ENCODE measurements at regions not wholly inside any gene's neighbourhood (a gene's known extent, or its start where the extent isn't known, plus 50 kb on each side); places are given as distances from the start of the nearest gene placed in this dataset.

DNA sequence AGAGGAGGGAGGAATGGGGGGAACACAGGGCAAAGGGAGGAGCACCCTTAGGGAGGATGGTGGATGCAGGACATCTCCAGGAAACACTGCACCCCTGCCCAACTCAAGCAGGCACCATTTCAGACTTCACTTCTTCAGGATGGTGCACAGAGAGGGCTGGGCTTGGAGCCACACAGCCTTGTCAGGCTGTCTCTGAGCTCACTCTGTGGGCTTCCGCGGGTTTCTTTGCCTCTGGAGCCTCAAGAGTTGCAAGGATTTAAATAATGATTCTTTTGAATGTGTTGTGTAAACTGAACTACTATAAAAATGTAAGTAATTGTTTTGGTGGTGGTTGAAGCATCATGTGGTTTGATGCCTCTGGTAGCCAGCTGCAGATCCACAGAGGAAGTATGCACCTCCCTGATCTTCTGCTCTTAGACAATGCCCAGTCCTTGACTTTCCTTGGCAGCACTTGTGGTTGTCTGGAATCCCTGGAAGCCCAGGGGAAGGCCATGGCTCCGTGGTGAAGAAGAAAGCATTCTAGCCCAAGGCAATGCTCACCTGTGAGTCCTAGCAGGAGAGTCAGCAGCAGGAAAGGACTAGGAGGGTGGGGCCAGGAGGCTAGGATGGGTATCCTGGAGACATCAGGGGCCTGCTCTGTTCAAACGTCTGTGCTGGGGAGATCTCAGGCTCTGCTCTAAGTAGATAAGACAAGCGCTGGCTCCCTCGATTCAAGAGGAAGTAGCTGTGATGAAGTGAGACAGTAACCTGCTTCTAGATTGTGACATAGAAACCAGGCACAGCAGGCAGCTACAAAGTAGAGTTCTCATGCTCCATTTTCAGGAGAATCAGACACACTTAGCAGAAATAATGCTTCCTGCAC, 50.2 kb upstream of the SIRPG start:
- no peak for TF ChIP-seq REST (IDR thresholded peaks at IDR 0.05; ENCODE audit: low read depth)
- no peak for TF ChIP-seq FOXM1 (IDR thresholded peaks at IDR 0.05; ENCODE audit: borderline replicate concordance, low read depth)
- no peak for TF ChIP-seq CEBPB (IDR thresholded peaks at IDR 0.05)
- TF ChIP-seq TAF1 (IDR thresholded peaks at IDR 0.05; ENCODE audit: low read depth): no peak
- TF ChIP-seq, protein P1, sequence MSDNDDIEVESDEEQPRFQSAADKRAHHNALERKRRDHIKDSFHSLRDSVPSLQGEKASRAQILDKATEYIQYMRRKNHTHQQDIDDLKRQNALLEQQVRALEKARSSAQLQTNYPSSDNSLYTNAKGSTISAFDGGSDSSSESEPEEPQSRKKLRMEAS (IDR thresholded peaks at IDR 0.05): no peak
- no peak for TF ChIP-seq RAD21 (IDR thresholded peaks at IDR 0.05; ENCODE audit: low read depth)
- TF ChIP-seq EP300 (IDR thresholded peaks at IDR 0.05; ENCODE audit: borderline replicate concordance): no peak
- TF ChIP-seq YY1 (IDR thresholded peaks at IDR 0.05; ENCODE audit: low read depth): no peak
- TF ChIP-seq CREB1 (IDR thresholded peaks at IDR 0.05; ENCODE audit: low read depth): no peak
